NT2/D1 (cell line): ENCODE measurements at regions not wholly inside any gene's neighbourhood (a gene's known extent, or its start where the extent isn't known, plus 50 kb on each side); places are given as distances from the start of the nearest gene placed in this dataset.

Experiments
- SUZ12 ChIP-seq: IDR thresholded peaks from 2 replicates; pipeline ENCODE4 v1.6.1; 2011; ENCODE audit not compliant: insufficient read length, insufficient read depth; ENCODE audit errors: extremely low read depth
- YY1 ChIP-seq: IDR thresholded peaks from 2 replicates; pipeline ENCODE4 v1.6.1; 2011; ENCODE audit not compliant: insufficient read length, insufficient read depth
- ZNF274 ChIP-seq: IDR thresholded peaks from 2 replicates; pipeline ENCODE4 v1.6.1; 2011; ENCODE audit warnings: mild to moderate bottlenecking, low read depth, low read length

- TF ChIP-seq ZNF274 (no peak), YY1 (no peak), SUZ12 (no peak)
Measured at GRCh38 chr4:41458689-41459088, 79.3 kb upstream of the LIMCH1 start.
